DND-41 (cell line): ENCODE measurements at regions not wholly inside any gene's neighbourhood (a gene's known extent, or its start where the extent isn't known, plus 50 kb on each side); places are given as distances from the start of the nearest gene placed in this dataset.

Experiments used
- ATAC-seq: fragments of 200-7000 bp; cut with Tn5 transposase; 3 replicates; pipeline ENCODE4 v1.9.1; 2021; ENCODE audit warnings: low read depth; ENCODE audit not compliant: insufficient read depth
- DNase-seq: peaks from one replicate; pipeline ENCODE4 v3.0.0-alpha.2; 2020
- H2AFZ ChIP-seq: 2 replicates; pipeline ENCODE4 v1.6.0; 2012; ENCODE audit warnings: low read depth, low read length
- H3K27ac ChIP-seq: 2 replicates; pipeline ENCODE4 v1.5.1; 2012; ENCODE audit warnings: low read length, inconsistent platforms
- H3K27me3 ChIP-seq: fragments of 200-600 bp; sonication (generic); 2 replicates; pipeline ENCODE4 v1.6.0; 2012; ENCODE audit warnings: low read length, mild to moderate bottlenecking, inconsistent platforms; ENCODE audit not compliant: insufficient read depth, poor library complexity
- H3K36me3 ChIP-seq: 2 replicates; pipeline ENCODE4 v1.5.1; 2012; ENCODE audit warnings: low read length, inconsistent platforms; ENCODE audit not compliant: insufficient read depth
- H3K4me1 ChIP-seq: 2 replicates; pipeline ENCODE4 v1.5.1; 2012; ENCODE audit warnings: mild to moderate bottlenecking, low read length; ENCODE audit not compliant: insufficient read depth
- H3K4me2 ChIP-seq: 2 replicates; pipeline ENCODE4 v1.6.0; 2012; ENCODE audit warnings: mild to moderate bottlenecking, moderate library complexity, low read length, inconsistent platforms; ENCODE audit not compliant: insufficient read depth
- H3K4me3 ChIP-seq, 2 experiments: fragments of 200-600 bp in 1 of 2; shearing (Covaris generic) in 1 of 2; 2 replicates each; pipeline ENCODE4 v1.5.1; 2012 to 2016; ENCODE audit warnings: inconsistent platforms in 2 of 2, low read length in 2 of 2, mild to moderate bottlenecking in 2 of 2, low read depth in 1 of 2, moderate library complexity in 1 of 2
- H3K79me2 ChIP-seq: 2 replicates; pipeline ENCODE4 v1.6.0; 2012; ENCODE audit warnings: low read length, inconsistent platforms; ENCODE audit not compliant: insufficient read depth
- H3K9ac ChIP-seq: 2 replicates; pipeline ENCODE4 v1.6.0; 2012; ENCODE audit warnings: low read depth, mild to moderate bottlenecking, inconsistent platforms, low read length, moderate library complexity
- H3K9me3 ChIP-seq: 2 replicates; pipeline ENCODE4 v1.5.1; 2012; ENCODE audit warnings: low read length, moderate library complexity, mild to moderate bottlenecking, inconsistent platforms; ENCODE audit not compliant: insufficient read depth, severe bottlenecking
- H4K20me1 ChIP-seq: 2 replicates; pipeline ENCODE4 v1.6.0; 2012; ENCODE audit warnings: low read length; ENCODE audit not compliant: insufficient read depth
- CTCF ChIP-seq: IDR thresholded peaks from 2 replicates; pipeline ENCODE4 v1.5.1; 2012; ENCODE audit warnings: borderline replicate concordance, low read length, moderate library complexity, mild to moderate bottlenecking; ENCODE audit not compliant: poor library complexity, severe bottlenecking; ENCODE audit errors: extremely low read depth
- EZH2 ChIP-seq: IDR thresholded peaks from 3 replicates; pipeline ENCODE4 v1.6.1; 2012; ENCODE audit warnings: borderline replicate concordance, low read depth, mild to moderate bottlenecking, moderate library complexity, low read length, inconsistent platforms; ENCODE audit not compliant: severe bottlenecking

- Histone ChIP-seq H3K79me2 (no peaks in the 10 kb centered on the region), H3K27me3 (no peaks in the 10 kb centered on the region), H2AFZ (no peak overlapping the region), H3K27ac (no peak overlapping the region), H3K4me1 (no peaks in the 10 kb centered on the region), H3K4me2 (no peak overlapping the region), H3K9ac (no peak overlapping the region), H3K9me3 (no peaks in the 10 kb centered on the region), H4K20me1 (no peaks in the 10 kb centered on the region), H3K36me3 (no peaks in the 10 kb centered on the region), H3K4me3 (no peak overlapping the region)
- DNase-seq (no peak), ATAC-seq (no peak)
- TF ChIP-seq EZH2 (no peak), CTCF (no peak)
Observed at GRCh38 chr12:13594731-13595514, 386.5 kb downstream of the GRIN2B start.

GRCh38 chr12:13592063-13592942 is 389.1 kb downstream of the GRIN2B start:
- Histone ChIP-seq H3K27ac (no peak overlapping the region), H4K20me1 (no peaks in the 10 kb centered on the region), H3K4me2 (no peak overlapping the region), H3K9ac (no peak overlapping the region), H3K4me1 (no peaks in the 10 kb centered on the region), H3K9me3 (no peaks in the 10 kb centered on the region), H3K79me2 (no peaks in the 10 kb centered on the region), H3K36me3 (no peaks in the 10 kb centered on the region), H3K4me3 (no peak overlapping the region), H2AFZ (no peak overlapping the region), H3K27me3 (peaks cover 5% of the 10 kb centered on the region)
- ATAC-seq (peak; percentile 77), DNase-seq (peak; percentile 24)
- TF ChIP-seq CTCF (no peak), EZH2 (no peak)

GRCh38 chr12:13591488-13591887 is 389.9 kb downstream of the GRIN2B start:
- Histone ChIP-seq H2AFZ (no peak overlapping the region), H4K20me1 (no peaks in the 10 kb centered on the region), H3K4me2 (no peak overlapping the region), H3K4me1 (no peaks in the 10 kb centered on the region), H3K9me3 (no peaks in the 10 kb centered on the region), H3K27ac (no peak overlapping the region), H3K4me3 (no peak overlapping the region), H3K36me3 (no peaks in the 10 kb centered on the region), H3K9ac (no peak overlapping the region), H3K27me3 (peaks cover 5% of the 10 kb centered on the region), H3K79me2 (no peaks in the 10 kb centered on the region)
- DNase-seq = no peak
- ATAC-seq = no peak
- TF ChIP-seq EZH2 (no peak), CTCF (no peak)
